Suprapubic skin (tissue), 3 donors: ENCODE measurements at regions not wholly inside any gene's neighbourhood (a gene's known extent, or its start where the extent isn't known, plus 50 kb on each side); places are given as distances from the start of the nearest gene placed in this dataset.
"Not testable (repeated sequence)": the region's sequence is repeated elsewhere in the genome, so short reads cannot be mapped to it uniquely, and the experiment has no call there.

ENCODE experiments used
- CTCF ChIP-seq, 2 donors: fragments of 200-600 bp in 1 of 2; fragments of 450-650 bp in 1 of 2; sonication (generic) in 1 of 2; IDR thresholded peaks; one replicate each; pipeline ENCODE4 v1.5.1; 2016 to 2019; ENCODE audit warnings: antibody characterized with exemption in 2 of 2, mild to moderate bottlenecking in 1 of 2, moderate library complexity in 1 of 2
- POLR2A ChIP-seq, 2 donors: fragments of 450-650 bp; IDR thresholded peaks; one replicate each; pipeline ENCODE4 v1.6.1; 2017; ENCODE audit warnings: antibody characterized with exemption in 2 of 2, mild to moderate bottlenecking in 2 of 2, moderate library complexity in 2 of 2

DNA sequence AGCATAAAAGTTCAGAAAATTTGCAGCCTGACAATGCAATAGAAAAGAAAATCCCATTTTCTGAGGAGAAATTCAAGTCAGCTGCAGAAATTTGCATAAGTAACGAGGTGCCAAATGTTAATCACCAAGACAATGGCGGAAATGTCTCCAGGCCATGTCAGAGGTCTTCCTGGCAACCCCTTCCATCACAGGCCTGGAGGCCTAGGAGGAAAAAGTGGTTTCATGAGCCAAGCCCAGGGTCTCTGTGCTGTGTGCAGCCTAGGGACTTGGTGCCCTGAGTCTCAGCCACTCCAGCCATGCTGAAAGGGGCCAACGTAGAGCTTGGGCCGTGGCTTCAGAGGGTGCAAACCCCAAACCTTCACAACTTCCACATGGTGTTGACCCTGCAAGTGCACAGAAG, 94.8 kb upstream of the UNC5B start:
- not testable (repeated sequence) for TF ChIP-seq CTCF, POLR2A (IDR thresholded peaks at IDR 0.05)
